ENCODE measurements at regions not wholly inside any gene's neighbourhood (a gene's known extent, or its start where the extent isn't known, plus 50 kb on each side); places are given as distances from the start of the nearest gene placed in this dataset.

DNA sequence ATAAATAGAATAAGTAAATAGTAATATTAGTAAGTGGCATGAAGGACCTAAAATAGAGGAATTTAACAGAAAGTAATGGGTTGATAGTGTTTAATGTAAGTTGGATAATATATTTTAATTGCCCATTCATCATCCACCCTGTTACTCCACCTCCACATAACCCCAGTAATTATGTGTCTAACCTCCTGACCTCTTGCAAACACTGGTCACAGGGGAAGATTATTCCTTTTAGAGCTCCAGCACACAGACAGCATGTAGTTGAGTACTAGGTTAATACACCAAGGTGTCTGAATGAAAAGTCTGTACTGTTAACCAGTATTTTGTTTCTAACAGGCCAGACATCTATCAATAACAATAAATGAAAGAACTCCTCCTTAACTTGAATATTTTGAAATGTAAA, 92.4 kb upstream of the EYS start:
- Histone ChIP-seq H3K27me3 (replicated peaks; ENCODE audit: insufficient read depth) (no peaks in the 10 kb centered on the region), H3K9me3 (no peaks in the 10 kb centered on the region), H3K27ac (no peak overlapping the region), H3K4me1 (ENCODE audit: control insufficient read depth in 1 of 2, low read depth in 2 of 2) (no peaks in the 10 kb centered on the region), H3K36me3 (no peaks in the 10 kb centered on the region), H3K4me3 (no peak overlapping the region)
- TF ChIP-seq, protein P1, sequence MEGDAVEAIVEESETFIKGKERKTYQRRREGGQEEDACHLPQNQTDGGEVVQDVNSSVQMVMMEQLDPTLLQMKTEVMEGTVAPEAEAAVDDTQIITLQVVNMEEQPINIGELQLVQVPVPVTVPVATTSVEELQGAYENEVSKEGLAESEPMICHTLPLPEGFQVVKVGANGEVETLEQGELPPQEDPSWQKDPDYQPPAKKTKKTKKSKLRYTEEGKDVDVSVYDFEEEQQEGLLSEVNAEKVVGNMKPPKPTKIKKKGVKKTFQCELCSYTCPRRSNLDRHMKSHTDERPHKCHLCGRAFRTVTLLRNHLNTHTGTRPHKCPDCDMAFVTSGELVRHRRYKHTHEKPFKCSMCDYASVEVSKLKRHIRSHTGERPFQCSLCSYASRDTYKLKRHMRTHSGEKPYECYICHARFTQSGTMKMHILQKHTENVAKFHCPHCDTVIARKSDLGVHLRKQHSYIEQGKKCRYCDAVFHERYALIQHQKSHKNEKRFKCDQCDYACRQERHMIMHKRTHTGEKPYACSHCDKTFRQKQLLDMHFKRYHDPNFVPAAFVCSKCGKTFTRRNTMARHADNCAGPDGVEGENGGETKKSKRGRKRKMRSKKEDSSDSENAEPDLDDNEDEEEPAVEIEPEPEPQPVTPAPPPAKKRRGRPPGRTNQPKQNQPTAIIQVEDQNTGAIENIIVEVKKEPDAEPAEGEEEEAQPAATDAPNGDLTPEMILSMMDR (IDR thresholded peaks at IDR 0.05): no peak
- ATAC-seq (ENCODE audit: insufficient number of reproducible peaks, low FRiP score, low read depth) (no peak), DNase-seq (ENCODE audit: low spot score) (no peak)

DNA sequence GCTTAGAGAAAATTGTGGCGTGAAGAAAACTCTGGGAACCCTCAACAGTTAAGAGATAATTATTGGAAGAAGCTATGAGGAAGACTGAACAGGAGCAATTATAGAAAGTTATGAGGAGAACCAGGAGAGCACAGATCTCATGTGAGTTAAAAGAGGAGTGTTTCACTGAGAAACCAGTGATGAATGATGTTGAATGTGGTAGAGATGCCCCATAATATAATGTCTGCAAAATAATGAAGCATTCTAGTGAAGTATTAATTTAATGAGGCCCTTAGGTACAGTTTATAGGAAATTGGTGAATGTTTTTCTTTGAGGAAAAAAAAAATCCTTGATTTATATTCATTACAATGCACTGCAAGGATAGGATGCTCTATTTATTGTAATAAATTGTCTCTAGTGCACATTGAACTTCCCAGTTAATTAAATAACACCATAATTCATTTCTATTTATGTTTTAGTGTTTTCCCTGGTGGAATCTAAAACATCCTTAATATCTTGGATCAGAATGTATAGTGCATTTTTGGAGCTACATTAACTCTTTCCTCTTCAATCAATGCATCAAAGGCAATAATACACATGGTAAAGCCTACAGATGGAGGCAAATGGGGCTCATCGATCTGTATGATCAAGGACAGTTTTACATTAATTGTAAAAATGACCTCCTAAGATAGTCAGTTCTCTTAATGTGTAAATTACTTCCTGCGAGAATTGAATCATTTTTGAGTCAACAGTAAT, 91.4 kb upstream of the EYS start:
- Histone ChIP-seq H3K4me1 (ENCODE audit: control insufficient read depth in 1 of 2, low read depth in 2 of 2) (no peaks in the 10 kb centered on the region), H3K27ac (no peak overlapping the region), H3K27me3 (replicated peaks; ENCODE audit: insufficient read depth) (no peaks in the 10 kb centered on the region), H3K4me3 (no peak overlapping the region), H3K36me3 (no peaks in the 10 kb centered on the region), H3K9me3 (no peaks in the 10 kb centered on the region)
- ATAC-seq (ENCODE audit: insufficient number of reproducible peaks, low FRiP score, low read depth): no peak
- no peak for DNase-seq (ENCODE audit: low spot score)
- TF ChIP-seq, protein P1 (IDR thresholded peaks at IDR 0.05): no peak

DNA sequence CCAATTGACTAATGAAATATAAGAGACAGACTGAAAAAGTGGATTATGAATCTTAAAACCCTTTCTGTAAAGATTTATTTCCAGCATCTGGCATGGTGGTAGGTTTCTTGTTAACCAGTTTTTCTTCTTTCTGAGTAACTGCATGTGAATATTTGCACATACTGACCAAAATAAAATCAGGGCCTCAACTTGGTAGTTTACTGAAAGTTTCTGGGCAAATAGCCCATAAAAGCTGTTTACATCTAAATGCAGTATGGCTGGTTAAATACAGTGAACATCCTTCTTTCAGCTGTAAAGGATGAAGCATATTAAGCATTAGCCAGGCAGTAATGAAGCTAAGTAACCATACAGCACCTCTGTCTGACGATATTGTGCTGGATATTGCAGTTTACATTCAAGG, 83.6 kb upstream of the EYS start:
- TF ChIP-seq, protein P1 (IDR thresholded peaks at IDR 0.05): no peak
- no peak for ATAC-seq (ENCODE audit: insufficient number of reproducible peaks, low FRiP score, low read depth)
- H3K4me3 ChIP-seq: no peak overlapping the region
- no peaks in the 10 kb centered on the region for H3K36me3 ChIP-seq
- no peaks in the 10 kb centered on the region for H3K9me3 ChIP-seq
- no peak overlapping the region for H3K27ac ChIP-seq
- H3K4me1 ChIP-seq (ENCODE audit: control insufficient read depth in 1 of 2, low read depth in 2 of 2): no peaks in the 10 kb centered on the region
- H3K27me3 ChIP-seq (replicated peaks; ENCODE audit: insufficient read depth): no peaks in the 10 kb centered on the region
- DNase-seq (ENCODE audit: low spot score): no peak

DNA sequence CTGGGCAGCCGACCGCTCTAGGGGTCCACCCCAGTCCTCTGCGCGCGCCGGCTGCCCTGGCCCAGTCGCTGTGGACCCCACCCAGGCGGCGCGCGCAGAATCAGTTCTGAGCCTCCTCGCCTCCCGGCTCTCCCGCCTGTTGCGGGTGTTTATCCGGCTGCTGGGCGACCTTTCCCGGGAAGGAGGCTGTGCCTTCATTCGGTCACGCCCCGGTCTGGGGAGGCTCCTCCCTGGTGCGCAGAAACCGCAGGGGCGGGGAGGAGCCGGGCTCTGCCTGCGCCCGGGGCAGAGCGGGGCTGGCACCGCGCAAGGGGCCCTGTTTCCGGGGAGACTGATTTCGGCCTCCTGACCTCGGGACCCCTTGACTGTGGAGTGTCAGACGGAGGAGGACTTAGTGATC, 80.8 kb upstream of the EYS start:
- Histone ChIP-seq H3K36me3 (no peaks in the 10 kb centered on the region), H3K27me3 (replicated peaks; ENCODE audit: insufficient read depth) (no peaks in the 10 kb centered on the region), H3K4me3 (no peak overlapping the region), H3K27ac (no peak overlapping the region), H3K4me1 (ENCODE audit: control insufficient read depth in 1 of 2, low read depth in 2 of 2) (no peaks in the 10 kb centered on the region), H3K9me3 (no peaks in the 10 kb centered on the region)
- TF ChIP-seq, protein P1 (IDR thresholded peaks at IDR 0.05): no peak
- DNase-seq (ENCODE audit: low spot score): no peak
- no peak for ATAC-seq (ENCODE audit: insufficient number of reproducible peaks, low FRiP score, low read depth)

DNA sequence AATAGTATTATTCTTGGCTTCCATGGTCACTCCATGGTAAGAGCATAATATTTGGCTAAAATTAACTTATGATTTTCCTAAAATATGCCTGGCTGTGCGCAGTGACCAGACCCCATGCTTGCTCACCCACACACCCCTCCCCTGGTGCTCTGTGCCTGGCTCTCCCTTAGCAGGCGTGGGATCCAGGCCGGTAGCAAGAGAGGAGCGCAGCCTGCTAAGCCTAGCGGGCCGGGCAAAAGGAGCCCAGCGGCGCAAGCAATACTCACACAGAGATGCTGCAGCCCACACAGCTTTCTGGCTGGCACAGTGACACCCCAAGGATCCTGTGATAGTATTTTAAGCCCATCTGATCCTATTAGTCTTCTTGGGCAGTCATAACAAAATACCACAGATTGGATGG, 79.8 kb upstream of the EYS start:
- TF ChIP-seq, protein P1 (IDR thresholded peaks at IDR 0.05): no peak
- H3K27me3 ChIP-seq (replicated peaks; ENCODE audit: insufficient read depth): no peaks in the 10 kb centered on the region
- H3K4me1 ChIP-seq (ENCODE audit: control insufficient read depth in 1 of 2, low read depth in 2 of 2): no peaks in the 10 kb centered on the region
- no peak overlapping the region for H3K27ac ChIP-seq
- DNase-seq (ENCODE audit: low spot score) (no peak), ATAC-seq (ENCODE audit: insufficient number of reproducible peaks, low FRiP score, low read depth) (no peak)
- no peaks in the 10 kb centered on the region for H3K36me3 ChIP-seq
- no peaks in the 10 kb centered on the region for H3K9me3 ChIP-seq
- no peak overlapping the region for H3K4me3 ChIP-seq

Measured in thoracic aorta (tissue), 2 donors.